ENCODE measurements at regions not wholly inside any gene's neighbourhood (a gene's known extent, or its start where the extent isn't known, plus 50 kb on each side); places are given as distances from the start of the nearest gene placed in this dataset.

DNA sequence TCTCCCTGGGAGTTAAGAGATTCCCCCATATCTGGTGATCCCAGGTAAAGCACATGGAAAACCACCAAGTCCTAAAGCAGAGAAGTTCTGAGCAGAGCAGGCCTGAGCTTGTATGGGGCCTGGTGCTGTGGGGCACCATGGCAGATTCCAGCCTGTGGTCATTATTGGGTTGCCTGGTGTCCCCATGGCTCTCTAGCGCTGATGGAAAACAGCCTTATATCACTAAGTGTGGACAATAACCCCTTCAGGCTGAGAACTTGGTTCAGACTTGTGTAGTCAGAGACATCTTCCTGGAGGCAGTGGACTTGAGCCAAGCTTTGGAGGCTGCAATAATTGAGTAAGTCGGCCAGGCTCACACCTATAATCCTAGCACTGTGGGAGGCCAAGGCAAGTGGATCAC, 96.8 kb downstream of the MCFD2 start:
- DNase-seq (ENCODE audit: low read depth): no peak
- TF ChIP-seq, protein P1, sequence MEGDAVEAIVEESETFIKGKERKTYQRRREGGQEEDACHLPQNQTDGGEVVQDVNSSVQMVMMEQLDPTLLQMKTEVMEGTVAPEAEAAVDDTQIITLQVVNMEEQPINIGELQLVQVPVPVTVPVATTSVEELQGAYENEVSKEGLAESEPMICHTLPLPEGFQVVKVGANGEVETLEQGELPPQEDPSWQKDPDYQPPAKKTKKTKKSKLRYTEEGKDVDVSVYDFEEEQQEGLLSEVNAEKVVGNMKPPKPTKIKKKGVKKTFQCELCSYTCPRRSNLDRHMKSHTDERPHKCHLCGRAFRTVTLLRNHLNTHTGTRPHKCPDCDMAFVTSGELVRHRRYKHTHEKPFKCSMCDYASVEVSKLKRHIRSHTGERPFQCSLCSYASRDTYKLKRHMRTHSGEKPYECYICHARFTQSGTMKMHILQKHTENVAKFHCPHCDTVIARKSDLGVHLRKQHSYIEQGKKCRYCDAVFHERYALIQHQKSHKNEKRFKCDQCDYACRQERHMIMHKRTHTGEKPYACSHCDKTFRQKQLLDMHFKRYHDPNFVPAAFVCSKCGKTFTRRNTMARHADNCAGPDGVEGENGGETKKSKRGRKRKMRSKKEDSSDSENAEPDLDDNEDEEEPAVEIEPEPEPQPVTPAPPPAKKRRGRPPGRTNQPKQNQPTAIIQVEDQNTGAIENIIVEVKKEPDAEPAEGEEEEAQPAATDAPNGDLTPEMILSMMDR (conservative IDR thresholded peaks at IDR 0.05; ENCODE audit: control insufficient read depth, insufficient read depth, low read depth, low read length): no peak
- H3K4me3 ChIP-seq (ENCODE audit: control insufficient read depth, low read depth, low read length): no peak overlapping the region

DNA sequence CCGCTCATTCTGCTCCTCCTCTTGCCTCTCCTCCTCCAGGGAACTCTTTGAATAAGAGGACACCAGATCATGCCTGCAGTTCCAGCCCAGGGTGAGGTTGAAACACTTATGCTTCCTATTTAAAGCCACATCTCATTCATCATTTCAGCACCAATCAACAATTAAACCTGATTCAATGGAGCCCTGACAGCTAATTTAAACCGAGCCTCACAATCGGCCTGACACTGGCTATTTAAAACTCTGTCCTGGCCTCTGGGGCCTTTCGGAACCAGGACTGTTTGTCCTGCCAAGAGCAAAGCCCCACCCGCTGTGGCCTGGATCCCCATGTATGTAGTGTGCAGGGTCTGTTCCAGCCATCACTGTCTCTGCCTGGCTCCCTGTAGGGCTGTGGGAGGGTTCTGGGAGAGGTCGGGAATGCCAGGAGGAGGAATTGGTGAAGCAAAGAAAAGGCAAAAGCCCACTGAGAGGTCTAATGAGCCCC, 97.4 kb downstream of the MCFD2 start:
- DNase-seq (ENCODE audit: low read depth): peak; percentile 80
- H3K4me3 ChIP-seq (ENCODE audit: control insufficient read depth, low read depth, low read length): no peak overlapping the region
- TF ChIP-seq, protein P1 (conservative IDR thresholded peaks at IDR 0.05; ENCODE audit: control insufficient read depth, insufficient read depth, low read depth, low read length): no peak

DNA sequence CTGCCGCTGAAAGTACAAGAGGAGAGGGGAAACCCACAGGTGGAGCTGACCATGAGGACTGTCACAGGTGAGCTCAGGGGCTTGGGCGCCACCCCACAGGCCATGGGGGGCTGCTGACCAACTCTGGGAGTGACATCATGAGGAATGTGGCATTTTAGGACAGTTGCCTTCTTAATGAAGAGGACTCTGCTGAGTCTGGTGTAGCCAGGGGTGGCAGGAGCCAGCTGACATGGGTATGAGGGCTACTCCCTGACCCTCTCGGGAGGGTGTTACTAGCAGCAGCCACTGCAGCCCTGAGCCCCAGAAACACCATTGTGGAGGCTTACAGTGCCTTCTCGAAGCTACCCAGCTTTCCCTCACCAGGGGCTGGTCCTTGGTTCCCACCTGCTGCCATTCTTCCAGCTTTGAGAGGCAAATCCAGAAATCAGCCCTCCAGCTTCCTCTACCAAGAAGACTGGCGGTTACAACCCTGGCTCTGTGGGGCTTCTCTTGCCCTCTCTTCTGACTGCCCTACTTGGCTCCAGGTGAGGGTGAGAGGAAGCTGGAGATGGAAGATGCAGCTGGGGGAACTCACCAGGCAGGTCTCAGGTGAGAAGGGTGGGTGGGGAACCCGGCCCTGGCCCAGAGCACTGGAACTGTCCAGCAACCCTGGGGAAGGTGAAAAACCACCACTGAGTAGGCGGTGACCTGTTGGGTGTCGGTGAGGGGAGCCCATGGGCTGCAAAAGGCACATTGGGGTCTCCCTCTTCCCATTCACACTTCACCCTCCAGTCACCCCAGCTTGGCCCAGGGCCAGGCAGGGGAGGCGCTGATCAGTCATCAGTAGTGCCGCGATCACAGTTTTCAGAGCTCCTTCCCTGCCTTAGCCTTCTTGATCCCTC, 98.5 kb downstream of the MCFD2 start:
- no peak overlapping the region for H3K4me3 ChIP-seq (ENCODE audit: control insufficient read depth, low read depth, low read length)
- TF ChIP-seq, protein P1 (conservative IDR thresholded peaks at IDR 0.05; ENCODE audit: control insufficient read depth, insufficient read depth, low read depth, low read length): no peak
- no peak for DNase-seq (ENCODE audit: low read depth)

DNA sequence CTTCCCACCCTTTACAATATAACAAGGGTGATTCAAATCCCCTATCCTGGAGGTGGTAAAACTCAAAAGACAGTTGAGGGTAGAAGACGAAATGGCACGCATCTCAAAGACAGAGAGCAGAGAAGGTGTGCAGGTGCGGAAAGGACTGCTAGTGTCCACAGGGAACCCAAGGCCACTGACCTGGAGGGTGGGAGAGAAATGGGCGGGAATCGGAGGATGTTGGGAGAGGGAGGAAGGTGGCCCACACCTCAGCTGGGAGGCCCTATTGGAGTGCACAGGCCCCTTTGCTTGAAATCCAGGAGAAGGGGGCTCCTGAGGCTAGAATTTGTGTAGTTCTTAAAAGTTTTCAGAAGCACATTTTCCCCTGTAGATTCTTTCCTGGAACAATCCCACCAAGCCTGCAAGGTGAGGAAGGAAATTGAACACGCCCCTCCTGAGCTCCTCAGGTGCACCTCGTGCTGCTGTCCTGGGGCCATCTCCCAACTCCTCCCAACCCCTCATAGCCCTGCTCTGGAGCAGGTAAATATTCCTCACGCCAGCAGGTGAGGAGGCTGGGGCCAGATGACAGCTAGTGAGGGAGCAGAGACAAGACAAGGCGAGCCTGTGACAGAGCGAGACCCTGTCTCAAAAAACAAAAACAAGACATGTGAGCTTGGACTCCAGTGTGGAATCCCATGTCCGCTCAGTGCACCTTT, 99.3 kb downstream of the MCFD2 start:
- TF ChIP-seq, protein P1 (conservative IDR thresholded peaks at IDR 0.05; ENCODE audit: control insufficient read depth, insufficient read depth, low read depth, low read length): no peak
- H3K4me3 ChIP-seq (ENCODE audit: control insufficient read depth, low read depth, low read length): no peak overlapping the region
- DNase-seq (ENCODE audit: low read depth): no peak

DNA sequence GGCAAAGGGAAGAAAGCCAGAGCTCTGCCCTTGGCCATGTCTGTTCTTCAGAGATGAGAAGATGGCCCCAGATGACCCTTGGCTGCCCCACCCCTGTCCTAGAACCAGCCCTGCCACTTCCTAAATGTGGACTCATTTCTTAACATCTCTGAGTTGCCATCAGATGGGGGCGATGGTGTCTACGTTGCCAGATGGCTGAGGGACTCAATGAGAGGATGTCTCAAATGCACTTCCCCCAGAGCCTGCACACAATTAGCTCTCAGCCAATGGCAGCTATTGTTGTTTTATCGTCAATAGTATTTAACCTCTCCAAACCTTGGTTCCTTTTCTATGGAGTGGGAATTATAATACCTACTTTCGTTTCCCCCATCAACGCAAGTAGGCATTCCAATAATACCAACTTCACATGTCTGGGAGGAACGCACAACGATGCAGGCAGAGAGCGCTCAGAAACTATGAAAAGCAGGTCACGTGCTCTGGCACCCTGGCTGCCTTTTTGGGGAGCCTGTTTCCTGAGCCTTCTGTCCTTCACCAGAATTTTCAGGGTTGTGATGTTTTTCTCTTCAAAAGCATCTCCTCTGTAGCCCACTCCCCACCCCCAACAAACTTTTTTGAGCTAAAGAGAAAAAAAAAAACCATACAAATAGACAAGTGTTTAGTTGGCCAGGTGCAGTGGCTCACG, 100.3 kb downstream of the MCFD2 start:
- TF ChIP-seq, protein P1 (conservative IDR thresholded peaks at IDR 0.05; ENCODE audit: control insufficient read depth, insufficient read depth, low read depth, low read length): no peak
- DNase-seq (ENCODE audit: low read depth): peak; percentile 36

DNA sequence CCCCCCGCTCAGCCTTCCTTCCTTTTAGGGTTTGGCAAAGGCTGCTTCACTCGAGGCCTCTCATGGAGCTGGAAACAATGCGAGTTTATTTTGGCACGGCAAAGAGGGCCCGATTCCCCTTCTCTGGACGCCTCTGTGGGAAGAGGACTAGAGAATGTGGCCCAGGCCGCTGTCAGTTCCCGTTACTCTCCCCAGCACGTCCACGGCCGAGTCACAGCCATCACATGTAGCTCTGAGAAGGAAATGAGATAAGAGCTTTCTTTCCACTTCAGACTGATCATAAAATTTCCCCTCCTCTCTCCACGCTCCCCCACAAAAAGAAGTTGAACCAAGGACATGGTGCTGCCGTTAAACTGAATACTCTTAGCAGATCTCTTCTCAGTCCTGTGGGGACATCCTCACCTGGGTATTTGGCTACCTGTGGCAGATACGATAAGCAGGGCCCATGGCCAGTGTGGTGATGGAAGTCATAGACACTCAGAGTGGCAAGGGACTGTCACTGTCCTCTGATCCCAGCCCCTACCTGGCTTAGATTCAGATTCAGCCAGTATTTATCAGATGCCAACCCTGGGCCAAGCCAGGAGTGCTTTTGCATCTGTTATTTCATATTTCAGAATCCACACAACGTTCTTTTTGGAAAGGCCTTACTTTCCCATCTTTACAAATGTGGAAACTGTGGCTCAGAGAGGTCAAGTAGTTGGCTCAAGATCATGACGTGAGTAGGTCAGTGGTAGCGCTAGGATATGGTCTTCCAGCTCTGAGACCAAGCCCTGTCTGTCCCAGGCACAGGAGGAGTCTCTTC, 101.2 kb downstream of the MCFD2 start:
- DNase-seq (ENCODE audit: low read depth): peak; percentile 83
- TF ChIP-seq, protein P1 (conservative IDR thresholded peaks at IDR 0.05; ENCODE audit: control insufficient read depth, insufficient read depth, low read depth, low read length): no peak
- no peak overlapping the region for H3K4me3 ChIP-seq (ENCODE audit: control insufficient read depth, low read depth, low read length)

More for the DNA sequence above, 100.3 kb downstream of the MCFD2 start:
- no peak overlapping the region for H3K4me3 ChIP-seq (ENCODE audit: control insufficient read depth, low read depth, low read length)
